GM23338 (cell line): ENCODE measurements at regions not wholly inside any gene's neighbourhood (a gene's known extent, or its start where the extent isn't known, plus 50 kb on each side); places are given as distances from the start of the nearest gene placed in this dataset.

Experiments
- NANOG ChIP-seq: IDR thresholded peaks from 2 replicates; pipeline ENCODE4 v1.6.1; 2016; ENCODE audit warnings: antibody characterized with exemption, borderline replicate concordance
- POLR2AphosphoS5 ChIP-seq: IDR thresholded peaks from 2 replicates; pipeline ENCODE4 v1.6.1; 2016; ENCODE audit warnings: antibody characterized with exemption, low read depth
- TF ChIP-seq, protein P1 (sequence below), 2 experiments: fragments of 200-600 bp in 1 of 2; sonication (generic) in 1 of 2; conservative IDR thresholded peaks; 2 replicates each; pipeline versions ENCODE4 v1.5.1 to v1.6.1; 2016 to 2017; ENCODE audit warnings: antibody characterized with exemption in 2 of 2, low read depth in 2 of 2, mild to moderate bottlenecking in 2 of 2, moderate library complexity in 1 of 2

DNA sequence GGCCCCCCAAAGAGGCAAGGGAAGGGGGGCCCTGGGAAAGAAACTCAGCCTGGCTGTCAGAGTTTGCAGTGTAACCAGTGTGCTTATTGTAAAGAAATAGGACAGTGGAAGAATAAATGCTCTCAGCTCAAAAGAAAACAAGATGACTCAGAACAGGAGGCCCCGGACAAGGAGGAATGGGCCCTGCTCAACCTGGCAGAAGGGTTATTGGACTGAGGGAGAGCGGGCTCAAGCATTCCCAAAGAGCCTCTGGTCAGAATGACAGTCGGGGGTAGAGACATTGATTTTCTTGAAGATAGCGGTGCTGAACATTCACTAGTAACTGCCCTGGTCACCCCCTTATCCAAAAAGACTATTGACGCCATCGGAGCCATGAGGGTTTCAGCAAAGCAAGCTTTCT, 100.4 kb upstream of the OSBPL11 start:
- TF ChIP-seq, protein P1, sequence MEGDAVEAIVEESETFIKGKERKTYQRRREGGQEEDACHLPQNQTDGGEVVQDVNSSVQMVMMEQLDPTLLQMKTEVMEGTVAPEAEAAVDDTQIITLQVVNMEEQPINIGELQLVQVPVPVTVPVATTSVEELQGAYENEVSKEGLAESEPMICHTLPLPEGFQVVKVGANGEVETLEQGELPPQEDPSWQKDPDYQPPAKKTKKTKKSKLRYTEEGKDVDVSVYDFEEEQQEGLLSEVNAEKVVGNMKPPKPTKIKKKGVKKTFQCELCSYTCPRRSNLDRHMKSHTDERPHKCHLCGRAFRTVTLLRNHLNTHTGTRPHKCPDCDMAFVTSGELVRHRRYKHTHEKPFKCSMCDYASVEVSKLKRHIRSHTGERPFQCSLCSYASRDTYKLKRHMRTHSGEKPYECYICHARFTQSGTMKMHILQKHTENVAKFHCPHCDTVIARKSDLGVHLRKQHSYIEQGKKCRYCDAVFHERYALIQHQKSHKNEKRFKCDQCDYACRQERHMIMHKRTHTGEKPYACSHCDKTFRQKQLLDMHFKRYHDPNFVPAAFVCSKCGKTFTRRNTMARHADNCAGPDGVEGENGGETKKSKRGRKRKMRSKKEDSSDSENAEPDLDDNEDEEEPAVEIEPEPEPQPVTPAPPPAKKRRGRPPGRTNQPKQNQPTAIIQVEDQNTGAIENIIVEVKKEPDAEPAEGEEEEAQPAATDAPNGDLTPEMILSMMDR (conservative IDR thresholded peaks at IDR 0.05; ENCODE audit: low read depth in 2 of 2), result no peak
- TF ChIP-seq POLR2AphosphoS5 (no peak), NANOG (no peak)
